Skeletal muscle tissue (tissue), 3 donors: ENCODE measurements at regions not wholly inside any gene's neighbourhood (a gene's known extent, or its start where the extent isn't known, plus 50 kb on each side); places are given as distances from the start of the nearest gene placed in this dataset.

ENCODE experiments used
- H3K27ac ChIP-seq: one replicate; pipeline ENCODE4 v1.7.0; 2013; ENCODE audit warnings: mild to moderate bottlenecking, low read depth, low read length, inconsistent platforms
- H3K27me3 ChIP-seq, 3 donors: one replicate each; pipeline ENCODE4 v1.7.0; 2013; ENCODE audit warnings: low read length in 3 of 3; ENCODE audit not compliant: control insufficient read depth in 3 of 3, insufficient read depth in 3 of 3
- H3K36me3 ChIP-seq, 3 donors: one replicate each; pipeline ENCODE4 v1.7.0; 2013; ENCODE audit warnings: low read length in 3 of 3; ENCODE audit not compliant: control insufficient read depth in 3 of 3, insufficient read depth in 3 of 3
- H3K4me1 ChIP-seq, 3 donors: one replicate each; pipeline ENCODE4 v1.7.0; 2013; ENCODE audit warnings: low read length in 3 of 3, mild to moderate bottlenecking in 3 of 3; ENCODE audit not compliant: control insufficient read depth in 3 of 3, insufficient read depth in 3 of 3
- H3K4me3 ChIP-seq, 3 donors: one replicate each; pipeline ENCODE4 v1.7.0; 2013; ENCODE audit warnings: low read length in 3 of 3
- H3K9ac ChIP-seq, 3 donors: one replicate each; pipeline ENCODE4 v1.7.0; 2013; ENCODE audit warnings: low read length in 3 of 3, mild to moderate bottlenecking in 3 of 3, moderate library complexity in 2 of 3, low read depth in 1 of 3
- H3K9me3 ChIP-seq, 3 donors: one replicate each; pipeline ENCODE4 v1.7.0; 2013; ENCODE audit warnings: low read length in 3 of 3; ENCODE audit not compliant: control insufficient read depth in 3 of 3
- donor health status: Osteomylitis.

- no peak overlapping the region for H3K4me3 ChIP-seq
- no peaks in the 10 kb centered on the region for H3K36me3 ChIP-seq
- no peak overlapping the region for H3K27ac ChIP-seq
- no peaks in the 10 kb centered on the region for H3K4me1 ChIP-seq
- H3K9me3 ChIP-seq, result peaks cover 0 to 5% (median 4%) of the 10 kb centered on the region in 3 donors
- H3K27me3 ChIP-seq, result peaks cover 0 to 23% (median 13%) of the 10 kb centered on the region in 3 donors
- no peak overlapping the region for H3K9ac ChIP-seq
These were observed 121.4 kb upstream of the IGSF21 start for GRCh38 chr1:17986156-17986555.

- no peak overlapping the region for H3K9ac ChIP-seq
- no peaks in the 10 kb centered on the region for H3K36me3 ChIP-seq
- H3K27ac ChIP-seq, result no peak overlapping the region
- H3K27me3 ChIP-seq, result peaks cover 0 to 7% (median 1%) of the 10 kb centered on the region in 3 donors
- no peaks in the 10 kb centered on the region for H3K4me1 ChIP-seq
- H3K9me3 ChIP-seq, result peaks cover 0 to 5% (median 2%) of the 10 kb centered on the region in 3 donors
- H3K4me3 ChIP-seq, result no peak overlapping the region
These were observed 117.2 kb upstream of the IGSF21 start for GRCh38 chr1:17990401-17990800.

GRCh38 chr1:17991996-17992395 is 115.6 kb upstream of the IGSF21 start:
- Histone ChIP-seq H3K27ac (no peak overlapping the region), H3K4me1 (no peaks in the 10 kb centered on the region)

GRCh38 chr1:17992800-17993199 is 114.8 kb upstream of the IGSF21 start:
- H3K27me3 ChIP-seq, result peaks cover 5 to 12% (median 11%) of the 10 kb centered on the region in 3 donors
- H3K4me3 ChIP-seq, result no peak overlapping the region
- H3K27ac ChIP-seq, result no peak overlapping the region
- H3K9me3 ChIP-seq, result no peaks in the 10 kb centered on the region
- H3K36me3 ChIP-seq, result no peaks in the 10 kb centered on the region
- no peaks in the 10 kb centered on the region for H3K4me1 ChIP-seq
- H3K9ac ChIP-seq, result no peak overlapping the region

More at GRCh38 chr1:17991996-17992395, 115.6 kb upstream of the IGSF21 start:
- no peak overlapping the region for H3K4me3 ChIP-seq
- no peak overlapping the region for H3K9ac ChIP-seq
- no peaks in the 10 kb centered on the region for H3K9me3 ChIP-seq
- peaks cover 5 to 9% (median 7%) of the 10 kb centered on the region in 3 donors for H3K27me3 ChIP-seq
- H3K36me3 ChIP-seq, result no peaks in the 10 kb centered on the region

GRCh38 chr1:17994046-17994445 is 113.6 kb upstream of the IGSF21 start:
- Histone ChIP-seq H3K36me3 (no peaks in the 10 kb centered on the region), H3K9ac (no peak overlapping the region), H3K4me3 (no peak overlapping the region), H3K9me3 (no peaks in the 10 kb centered on the region), H3K27me3 (peaks cover 5 to 19% (median 16%) of the 10 kb centered on the region in 3 donors), H3K27ac (no peak overlapping the region), H3K4me1 (no peaks in the 10 kb centered on the region)

GRCh38 chr1:17995480-17995879 is 112.1 kb upstream of the IGSF21 start:
- Histone ChIP-seq H3K4me1 (no peaks in the 10 kb centered on the region), H3K36me3 (no peaks in the 10 kb centered on the region), H3K9ac (no peak overlapping the region), H3K27ac (no peak overlapping the region), H3K4me3 (no peak overlapping the region), H3K9me3 (no peaks in the 10 kb centered on the region), H3K27me3 (peaks cover 8 to 25% (median 19%) of the 10 kb centered on the region in 3 donors)

- Histone ChIP-seq H3K9me3 (no peaks in the 10 kb centered on the region), H3K4me3 (no peak overlapping the region), H3K27ac (no peak overlapping the region), H3K27me3 (peaks cover 14 to 35% (median 32%) of the 10 kb centered on the region in 3 donors), H3K9ac (no peak overlapping the region), H3K36me3 (no peaks in the 10 kb centered on the region), H3K4me1 (no peaks in the 10 kb centered on the region)
These were observed 108.7 kb upstream of the IGSF21 start for GRCh38 chr1:17998889-17999288.

GRCh38 chr1:17999884-18000283 is 107.7 kb upstream of the IGSF21 start:
- no peak overlapping the region for H3K4me3 ChIP-seq

GRCh38 chr1:18001725-18002124 is 105.9 kb upstream of the IGSF21 start:
- no peaks in the 10 kb centered on the region for H3K36me3 ChIP-seq
- H3K9me3 ChIP-seq, result no peaks in the 10 kb centered on the region
- peaks cover 25 to 54% (median 37%) of the 10 kb centered on the region in 3 donors for H3K27me3 ChIP-seq
- no peak overlapping the region for H3K27ac ChIP-seq
- no peak overlapping the region for H3K9ac ChIP-seq
- no peaks in the 10 kb centered on the region for H3K4me1 ChIP-seq
- no peak overlapping the region for H3K4me3 ChIP-seq

More at GRCh38 chr1:17999884-18000283, 107.7 kb upstream of the IGSF21 start:
- Histone ChIP-seq H3K4me1 (no peaks in the 10 kb centered on the region), H3K27me3 (peaks cover 20 to 41% (median 29%) of the 10 kb centered on the region in 3 donors), H3K9ac (no peak overlapping the region), H3K36me3 (no peaks in the 10 kb centered on the region), H3K9me3 (no peaks in the 10 kb centered on the region), H3K27ac (no peak overlapping the region)

GRCh38 chr1:18004278-18004677 is 103.3 kb upstream of the IGSF21 start:
- no peak overlapping the region for H3K4me3 ChIP-seq
- no peak overlapping the region for H3K9ac ChIP-seq
- H3K4me1 ChIP-seq, result no peaks in the 10 kb centered on the region
- H3K27me3 ChIP-seq, result peaks cover 22 to 52% (median 33%) of the 10 kb centered on the region in 3 donors
- no peaks in the 10 kb centered on the region for H3K9me3 ChIP-seq
- no peaks in the 10 kb centered on the region for H3K36me3 ChIP-seq
- H3K27ac ChIP-seq, result no peak overlapping the region
